K562 (cell line): ENCODE measurements at regions not wholly inside any gene's neighbourhood (a gene's known extent, or its start where the extent isn't known, plus 50 kb on each side); places are given as distances from the start of the nearest gene placed in this dataset.

Experiments used
- ATAC-seq: fragments of 200-7000 bp; cut with Tn5 transposase; 3 replicates; pipeline ENCODE4 v1.9.1; 2020; ENCODE audit warnings: moderate library complexity
- BruUV-seq: library from RNA; stranded (reverse); fragments of 400-500 nt; replicated peaks from 2 replicates; lab custom pipeline; 2021; lab: Mats Ljungman, UMichigan
- CTCF ChIA-PET: fragments of 300-600 bp; formaldehyde crosslinking; extraction: SDS; loops from one replicate; lab custom pipeline; 2021; ENCODE audit warnings: low intra/inter-chr PET ratio; lab: Yijun Ruan, JAX
- POLR2A ChIA-PET: fragments of 300-600, 350-650 bp; sonication (Branson Sonifier 250); formaldehyde crosslinking; extraction: SDS; loops from one replicate; lab custom pipeline; 2021; ENCODE audit warnings: antibody characterized with exemption, inconsistent platforms; lab: Yijun Ruan, JAX
- DNase-seq, 4 experiments: peaks; one replicate each; pipeline versions ENCODE4 v3.0.0 to v3.0.0-alpha.2; 2011 to 2018; ENCODE audit warnings: low spot score in 3 of 4, mixed read lengths in 3 of 4; ENCODE audit errors: extremely low read depth in 1 of 4
- FAIRE-seq: peaks from 2 replicates; lab custom pipeline; 2011; peaks lifted over from hg19 to GRCh38; lab: Jason Lieb, UNC
- H2AFZ ChIP-seq: 2 replicates; pipeline ENCODE4 v1.6.0; 2011; ENCODE audit warnings: low read depth, low read length, control low read depth, inconsistent platforms
- H3K27ac ChIP-seq: fragments of 200-600 bp; 3 replicates; pipeline ENCODE4 v1.8.0; 2011; ENCODE audit warnings: low read depth, mild to moderate bottlenecking, control low read depth, inconsistent platforms, low read length, moderate library complexity, mixed read lengths; ENCODE audit errors: extremely low read depth
- H3K27me3 ChIP-seq, 2 experiments: fragments of 300-600 bp in 1 of 2; 2 replicates in 1 of 2; 3 replicates in 1 of 2; pipeline versions ENCODE4 v1.6.0 to v1.8.0; 2011; ENCODE audit warnings: inconsistent platforms in 2 of 2, low read length in 2 of 2, mild to moderate bottlenecking in 1 of 2, mixed read lengths in 1 of 2, moderate library complexity in 1 of 2; ENCODE audit not compliant: control insufficient read depth in 2 of 2, insufficient read depth in 2 of 2
- H3K36me3 ChIP-seq: fragments of 300-600 bp; 3 replicates; pipeline ENCODE4 v1.8.0; 2011; ENCODE audit warnings: mild to moderate bottlenecking, low read length, inconsistent platforms; ENCODE audit not compliant: control insufficient read depth, insufficient read depth
- H3K4me1 ChIP-seq, 2 experiments: fragments of 200-600 bp in 1 of 2; replicated peaks in 1 of 2; 2 replicates in 1 of 2; 3 replicates in 1 of 2; pipeline versions ENCODE4 v1.5.1 to v1.8.0; 2011; ENCODE audit warnings: inconsistent platforms in 2 of 2, low read length in 2 of 2, mild to moderate bottlenecking in 1 of 2, mixed read lengths in 1 of 2, moderate library complexity in 1 of 2; ENCODE audit not compliant: control insufficient read depth in 2 of 2, insufficient read depth in 2 of 2
- H3K4me2 ChIP-seq: 2 replicates; pipeline ENCODE4 v1.6.1; 2011; ENCODE audit warnings: low read length, control low read depth, inconsistent platforms, mixed read lengths; ENCODE audit not compliant: insufficient read depth
- H3K4me3 ChIP-seq: fragments of 200-600 bp; sonication (generic), shearing (Covaris generic); 2 replicates; pipeline ENCODE4 v1.5.1; 2016; ENCODE audit warnings: control low read depth, inconsistent platforms
- H3K79me2 ChIP-seq: fragments of 200-600 bp; 3 replicates; pipeline ENCODE4 v1.8.0; 2011; ENCODE audit warnings: low read length, inconsistent platforms; ENCODE audit not compliant: control insufficient read depth, insufficient read depth
- H3K9ac ChIP-seq, 2 experiments: 2 replicates each; pipeline versions ENCODE4 v1.6.0 to v1.6.1; 2011; ENCODE audit warnings: low read depth in 2 of 2, low read length in 2 of 2, control low read depth in 1 of 2, inconsistent platforms in 1 of 2, mild to moderate bottlenecking in 1 of 2, mixed read lengths in 1 of 2; ENCODE audit not compliant: insufficient read depth in 1 of 2
- H3K9me1 ChIP-seq: one replicate; pipeline ENCODE4 v1.6.0; 2011; ENCODE audit warnings: inconsistent platforms, mild to moderate bottlenecking, low read length, moderate library complexity; ENCODE audit not compliant: control insufficient read depth, insufficient read depth
- H3K9me3 ChIP-seq: replicated peaks from 2 replicates; pipeline ENCODE4 v1.5.1; 2011; ENCODE audit warnings: low read depth, low read length, inconsistent platforms; ENCODE audit not compliant: control insufficient read depth, insufficient read depth
- H4K20me1 ChIP-seq: replicated peaks from 2 replicates; pipeline ENCODE4 v1.6.1; 2011; ENCODE audit warnings: low read length, inconsistent platforms, mixed read lengths; ENCODE audit not compliant: control insufficient read depth, insufficient read depth
- CCAR2 ChIP-seq: fragments of 200-400 bp; formaldehyde crosslinking; IDR thresholded peaks from 2 replicates; pipeline ENCODE4 v1.6.1; 2017; ENCODE audit warnings: mild to moderate bottlenecking, low read depth, low read length
- KLF1 ChIP-seq: fragments of 450-650 bp; IDR thresholded peaks from 2 replicates; pipeline ENCODE4 v1.6.1; 2016; ENCODE audit warnings: missing genetic modification characterization, missing compliant biosample characterization
- MED1 ChIP-seq: sonication (generic); formaldehyde crosslinking; IDR thresholded peaks from 2 replicates; pipeline ENCODE4 v1.8.1; 2023; ENCODE audit warnings: missing genetic modification reagents, borderline replicate concordance
- TCF7L2 ChIP-seq: fragments of 150-350 bp; IDR thresholded peaks from 2 replicates; pipeline ENCODE4 v1.6.1; 2016; ENCODE audit warnings: low read depth, mild to moderate bottlenecking, low read length, moderate library complexity
- XRCC4 ChIP-seq: IDR thresholded peaks from one replicate; pipeline ENCODE4 v1.6.1; 2011; ENCODE audit not compliant: insufficient read depth, insufficient read length; ENCODE audit errors: extremely low read depth
- ZBTB17 ChIP-seq: fragments of 450-650 bp; formaldehyde crosslinking; IDR thresholded peaks from 2 replicates; pipeline ENCODE4 v1.4.0; 2020; ENCODE audit warnings: mild to moderate bottlenecking
- ZC3H11A ChIP-seq: IDR thresholded peaks from 2 replicates; pipeline ENCODE4 v1.6.1; 2012; ENCODE audit warnings: low read depth, low read length, improper control_type of control experiment
- ZNF76 ChIP-seq: fragments of 250-450 bp; sonication (Bioruptor Pico); IDR thresholded peaks from 2 replicates; pipeline ENCODE4 v1.4.0; 2020; ENCODE audit warnings: mild to moderate bottlenecking, moderate library complexity, borderline replicate concordance
- WGBS: fragments of 100-300 bp; shearing (Covaris generic); methylation state at CpG from one replicate; pipeline ENCODE4 v1.1.6; 2016; ENCODE audit warnings: low coverage, mixed read lengths; ENCODE audit not compliant: insufficient coverage; ENCODE audit errors: missing lambda C conversion rate; 5-methylcytosine and 5-hydroxymethylcytosine counted together
- in situ Hi-C: fragments of 300-500 bp; cut with MboI; formaldehyde crosslinking; loops from 4 replicates; pipeline ENCODE4 v1.15.0; 2018; ENCODE audit warnings: inconsistent platforms, mixed read lengths
- intact Hi-C: fragments of 100-400 bp; cut with micrococcal nuclease; formaldehyde crosslinking; loops from 2 replicates; pipeline ENCODE4 v1.14.2; 2022
- TF ChIP-seq, protein P1 (sequence below): fragments of 250-450 bp; sonication (Bioruptor Pico); IDR thresholded peaks from 2 replicates; pipeline ENCODE4 v1.4.0; 2020; ENCODE audit warnings: mild to moderate bottlenecking, moderate library complexity
- TF ChIP-seq, protein P2 (sequence below): sonication (generic); formaldehyde crosslinking; IDR thresholded peaks from 2 replicates; pipeline ENCODE4 v1.4.0; 2020; ENCODE audit warnings: mild to moderate bottlenecking, missing genetic modification reagents
- TF ChIP-seq, protein P3 (sequence below): fragments of 450-650 bp; conservative IDR thresholded peaks from 2 replicates; pipeline ENCODE4 v1.6.1; 2016; ENCODE audit warnings: missing genetic modification characterization, low read depth, mild to moderate bottlenecking, control low read depth, missing compliant biosample characterization
- TF ChIP-seq, protein P4 (sequence below): sonication (generic); formaldehyde crosslinking; IDR thresholded peaks from 2 replicates; pipeline ENCODE4 v1.8.0; 2022; ENCODE audit warnings: mild to moderate bottlenecking, low read depth, missing genetic modification reagents

DNA sequence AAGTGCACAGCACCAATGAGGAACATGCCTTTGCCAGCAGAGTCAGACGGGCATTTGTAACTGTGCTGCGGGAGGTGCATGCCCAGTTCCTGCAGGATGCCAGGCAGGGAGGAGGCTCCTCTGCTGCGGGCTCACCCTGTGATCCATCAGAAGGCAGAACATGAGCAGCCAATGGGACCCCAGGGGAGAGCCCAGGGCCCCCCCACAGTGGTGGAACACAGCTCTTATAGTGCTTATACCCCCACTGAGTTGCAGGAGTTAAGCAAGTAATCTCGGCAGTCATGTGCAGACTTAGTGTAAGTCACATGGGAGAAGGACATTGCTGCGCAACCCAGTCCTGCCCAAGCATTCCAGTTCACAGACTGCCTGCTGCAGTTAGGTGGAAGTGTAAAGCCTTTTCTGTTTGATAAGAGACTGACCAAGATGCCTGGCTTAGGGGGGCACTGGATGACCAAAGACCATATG lies 120.3 kb upstream of the TMEM106B start (continued):
- TF ChIP-seq, protein P1, sequence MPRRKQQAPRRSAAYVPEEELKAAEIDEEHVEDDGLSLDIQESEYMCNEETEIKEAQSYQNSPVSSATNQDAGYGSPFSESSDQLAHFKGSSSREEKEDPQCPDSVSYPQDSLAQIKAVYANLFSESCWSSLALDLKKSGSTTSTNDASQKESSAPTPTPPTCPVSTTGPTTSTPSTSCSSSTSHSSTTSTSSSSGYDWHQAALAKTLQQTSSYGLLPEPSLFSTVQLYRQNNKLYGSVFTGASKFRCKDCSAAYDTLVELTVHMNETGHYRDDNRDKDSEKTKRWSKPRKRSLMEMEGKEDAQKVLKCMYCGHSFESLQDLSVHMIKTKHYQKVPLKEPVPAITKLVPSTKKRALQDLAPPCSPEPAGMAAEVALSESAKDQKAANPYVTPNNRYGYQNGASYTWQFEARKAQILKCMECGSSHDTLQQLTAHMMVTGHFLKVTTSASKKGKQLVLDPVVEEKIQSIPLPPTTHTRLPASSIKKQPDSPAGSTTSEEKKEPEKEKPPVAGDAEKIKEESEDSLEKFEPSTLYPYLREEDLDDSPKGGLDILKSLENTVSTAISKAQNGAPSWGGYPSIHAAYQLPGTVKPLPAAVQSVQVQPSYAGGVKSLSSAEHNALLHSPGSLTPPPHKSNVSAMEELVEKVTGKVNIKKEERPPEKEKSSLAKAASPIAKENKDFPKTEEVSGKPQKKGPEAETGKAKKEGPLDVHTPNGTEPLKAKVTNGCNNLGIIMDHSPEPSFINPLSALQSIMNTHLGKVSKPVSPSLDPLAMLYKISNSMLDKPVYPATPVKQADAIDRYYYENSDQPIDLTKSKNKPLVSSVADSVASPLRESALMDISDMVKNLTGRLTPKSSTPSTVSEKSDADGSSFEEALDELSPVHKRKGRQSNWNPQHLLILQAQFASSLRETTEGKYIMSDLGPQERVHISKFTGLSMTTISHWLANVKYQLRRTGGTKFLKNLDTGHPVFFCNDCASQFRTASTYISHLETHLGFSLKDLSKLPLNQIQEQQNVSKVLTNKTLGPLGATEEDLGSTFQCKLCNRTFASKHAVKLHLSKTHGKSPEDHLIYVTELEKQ (CRISPR knock-in tag), result no peak
- TF ChIP-seq ZBTB17 (CRISPR knock-in tag) (no peak), XRCC4 (no peak)
- TF ChIP-seq, protein P2, sequence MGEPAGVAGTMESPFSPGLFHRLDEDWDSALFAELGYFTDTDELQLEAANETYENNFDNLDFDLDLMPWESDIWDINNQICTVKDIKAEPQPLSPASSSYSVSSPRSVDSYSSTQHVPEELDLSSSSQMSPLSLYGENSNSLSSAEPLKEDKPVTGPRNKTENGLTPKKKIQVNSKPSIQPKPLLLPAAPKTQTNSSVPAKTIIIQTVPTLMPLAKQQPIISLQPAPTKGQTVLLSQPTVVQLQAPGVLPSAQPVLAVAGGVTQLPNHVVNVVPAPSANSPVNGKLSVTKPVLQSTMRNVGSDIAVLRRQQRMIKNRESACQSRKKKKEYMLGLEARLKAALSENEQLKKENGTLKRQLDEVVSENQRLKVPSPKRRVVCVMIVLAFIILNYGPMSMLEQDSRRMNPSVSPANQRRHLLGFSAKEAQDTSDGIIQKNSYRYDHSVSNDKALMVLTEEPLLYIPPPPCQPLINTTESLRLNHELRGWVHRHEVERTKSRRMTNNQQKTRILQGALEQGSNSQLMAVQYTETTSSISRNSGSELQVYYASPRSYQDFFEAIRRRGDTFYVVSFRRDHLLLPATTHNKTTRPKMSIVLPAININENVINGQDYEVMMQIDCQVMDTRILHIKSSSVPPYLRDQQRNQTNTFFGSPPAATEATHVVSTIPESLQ (CRISPR knock-in tag), result no peak
- TF ChIP-seq, all 486 proteins: peak for 0

DNA sequence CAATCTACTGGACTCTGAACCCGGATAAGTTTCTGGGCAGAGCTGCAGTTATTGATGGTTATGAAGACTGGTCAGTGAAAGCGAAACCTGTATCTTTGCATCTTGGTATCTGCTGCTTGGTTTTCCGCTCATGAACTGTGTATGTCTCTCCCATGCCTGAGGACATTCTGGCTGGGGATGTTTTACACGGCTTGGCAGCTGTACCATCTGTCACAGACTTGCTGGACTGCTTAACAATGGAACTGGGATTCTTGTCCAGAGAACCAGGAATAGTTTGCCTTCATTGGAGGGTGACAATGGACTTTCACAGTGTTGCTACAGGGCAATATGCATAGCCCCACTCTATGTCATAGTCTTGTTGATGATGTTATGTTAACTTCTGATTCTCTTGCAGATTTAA lies 119.9 kb upstream of the TMEM106B start:
- BruUV-seq, result no TSS peak
- Histone ChIP-seq H4K20me1 (no peaks in the 10 kb centered on the region), H3K4me1 (no peaks in the 10 kb centered on the region), H3K36me3 (no peaks in the 10 kb centered on the region), H3K27me3 (no peaks in the 10 kb centered on the region), H3K27ac (no peak overlapping the region), H3K4me3 (no peak overlapping the region), H2AFZ (no peak overlapping the region), H3K4me2 (no peak overlapping the region), H3K9ac (no peak overlapping the region), H3K9me3 (no peaks in the 10 kb centered on the region), H3K9me1 (no peaks in the 10 kb centered on the region), H3K79me2 (no peaks in the 10 kb centered on the region)
- WGBS, result 0% methylated on average over 4 of the region's 4 CpGs
- DNase-seq, result no peak
- intact Hi-C loops, result no loop called here
- ATAC-seq, result no peak; the same call in 2 of the 3 replicates
- in situ Hi-C loops, result no loop called here
- ChIA-PET POLR2A (no interaction called here), CTCF (no interaction called here)
- no peak for FAIRE-seq
- TF ChIP-seq ZNF76 (CRISPR knock-in tag) (no peak), CCAR2 (no peak), KLF1 (tag) (no peak), ZC3H11A (no peak), MED1 (CRISPR knock-in tag) (no peak), TCF7L2 (no peak)
- TF ChIP-seq, protein P3, sequence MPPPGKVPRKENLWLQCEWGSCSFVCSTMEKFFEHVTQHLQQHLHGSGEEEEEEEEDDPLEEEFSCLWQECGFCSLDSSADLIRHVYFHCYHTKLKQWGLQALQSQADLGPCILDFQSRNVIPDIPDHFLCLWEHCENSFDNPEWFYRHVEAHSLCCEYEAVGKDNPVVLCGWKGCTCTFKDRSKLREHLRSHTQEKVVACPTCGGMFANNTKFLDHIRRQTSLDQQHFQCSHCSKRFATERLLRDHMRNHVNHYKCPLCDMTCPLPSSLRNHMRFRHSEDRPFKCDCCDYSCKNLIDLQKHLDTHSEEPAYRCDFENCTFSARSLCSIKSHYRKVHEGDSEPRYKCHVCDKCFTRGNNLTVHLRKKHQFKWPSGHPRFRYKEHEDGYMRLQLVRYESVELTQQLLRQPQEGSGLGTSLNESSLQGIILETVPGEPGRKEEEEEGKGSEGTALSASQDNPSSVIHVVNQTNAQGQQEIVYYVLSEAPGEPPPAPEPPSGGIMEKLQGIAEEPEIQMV, result no peak
- TF ChIP-seq, protein P4, sequence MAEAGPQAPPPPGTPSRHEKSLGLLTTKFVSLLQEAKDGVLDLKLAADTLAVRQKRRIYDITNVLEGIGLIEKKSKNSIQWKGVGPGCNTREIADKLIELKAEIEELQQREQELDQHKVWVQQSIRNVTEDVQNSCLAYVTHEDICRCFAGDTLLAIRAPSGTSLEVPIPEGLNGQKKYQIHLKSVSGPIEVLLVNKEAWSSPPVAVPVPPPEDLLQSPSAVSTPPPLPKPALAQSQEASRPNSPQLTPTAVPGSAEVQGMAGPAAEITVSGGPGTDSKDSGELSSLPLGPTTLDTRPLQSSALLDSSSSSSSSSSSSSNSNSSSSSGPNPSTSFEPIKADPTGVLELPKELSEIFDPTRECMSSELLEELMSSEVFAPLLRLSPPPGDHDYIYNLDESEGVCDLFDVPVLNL, result no peak
